ENCODE measurements at regions not wholly inside any gene's neighbourhood (a gene's known extent, or its start where the extent isn't known, plus 50 kb on each side); places are given as distances from the start of the nearest gene placed in this dataset.

DNA sequence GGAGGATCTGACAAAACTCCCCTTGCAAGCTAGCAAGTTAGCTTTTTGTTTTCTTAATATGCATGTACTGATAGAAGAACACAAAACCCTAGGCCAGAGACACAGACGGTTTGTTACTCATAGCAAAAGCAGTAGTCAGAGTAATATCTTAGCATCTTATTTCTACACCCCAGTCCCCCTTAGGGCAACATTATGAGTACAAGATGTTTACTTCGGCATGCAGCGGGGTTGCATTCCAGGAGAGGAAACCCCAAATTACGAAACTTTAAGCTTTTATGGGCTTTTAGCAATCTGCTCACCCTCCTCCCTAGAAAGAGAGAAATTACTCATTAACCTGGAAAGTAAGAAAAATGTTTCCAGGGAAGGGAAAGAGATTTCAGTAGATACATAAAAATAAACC lies 1286.9 kb downstream of the EPHA7 start:
- no peaks in the 10 kb centered on the region for H3K27me3 ChIP-seq (replicated peaks; ENCODE audit: insufficient read depth, low read depth, low read length, poor library complexity)
- no peak overlapping the region for H3K27ac ChIP-seq (ENCODE audit: low read depth, low read length, poor library complexity, severe bottlenecking)
- no peaks in the 10 kb centered on the region for H3K4me1 ChIP-seq (ENCODE audit: insufficient read depth, low read length, poor library complexity, severe bottlenecking)
- no peaks in the 10 kb centered on the region for H3K36me3 ChIP-seq (ENCODE audit: insufficient read depth, low read length, poor library complexity, severe bottlenecking)
- H3K9me3 ChIP-seq (ENCODE audit: low read depth, low read length, poor library complexity, severe bottlenecking) = no peaks in the 10 kb centered on the region
- TF ChIP-seq, protein P1, sequence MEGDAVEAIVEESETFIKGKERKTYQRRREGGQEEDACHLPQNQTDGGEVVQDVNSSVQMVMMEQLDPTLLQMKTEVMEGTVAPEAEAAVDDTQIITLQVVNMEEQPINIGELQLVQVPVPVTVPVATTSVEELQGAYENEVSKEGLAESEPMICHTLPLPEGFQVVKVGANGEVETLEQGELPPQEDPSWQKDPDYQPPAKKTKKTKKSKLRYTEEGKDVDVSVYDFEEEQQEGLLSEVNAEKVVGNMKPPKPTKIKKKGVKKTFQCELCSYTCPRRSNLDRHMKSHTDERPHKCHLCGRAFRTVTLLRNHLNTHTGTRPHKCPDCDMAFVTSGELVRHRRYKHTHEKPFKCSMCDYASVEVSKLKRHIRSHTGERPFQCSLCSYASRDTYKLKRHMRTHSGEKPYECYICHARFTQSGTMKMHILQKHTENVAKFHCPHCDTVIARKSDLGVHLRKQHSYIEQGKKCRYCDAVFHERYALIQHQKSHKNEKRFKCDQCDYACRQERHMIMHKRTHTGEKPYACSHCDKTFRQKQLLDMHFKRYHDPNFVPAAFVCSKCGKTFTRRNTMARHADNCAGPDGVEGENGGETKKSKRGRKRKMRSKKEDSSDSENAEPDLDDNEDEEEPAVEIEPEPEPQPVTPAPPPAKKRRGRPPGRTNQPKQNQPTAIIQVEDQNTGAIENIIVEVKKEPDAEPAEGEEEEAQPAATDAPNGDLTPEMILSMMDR (conservative IDR thresholded peaks at IDR 0.05; ENCODE audit: low read depth, low read length) = no peak
- TF ChIP-seq EZH2 (IDR thresholded peaks at IDR 0.05; ENCODE audit: borderline replicate concordance, low read depth, low read length, poor library complexity, severe bottlenecking) = no peak
- BruUV-seq (replicated peaks) = no TSS peak
- no peak for DNase-seq (ENCODE audit: low spot score)
- intact Hi-C loops (cut with micrococcal nuclease; ENCODE audit: unreplicated experiment) = loop anchor here (10.0 kb wide), 1 partner anchor 1188 kb away; no protein-coding TSS in a partner anchor
- H3K4me3 ChIP-seq (ENCODE audit: low read depth, low read length, poor library complexity, severe bottlenecking) = no peak overlapping the region
- POLR2A ChIA-PET (ENCODE audit: low non-redundant PET) = interaction anchor here (0.6 kb wide), 1 partner anchor 515 kb away, joined by 3 read pairs; no protein-coding TSS in a partner anchor
- CTCF ChIA-PET = no interaction called here

DNA sequence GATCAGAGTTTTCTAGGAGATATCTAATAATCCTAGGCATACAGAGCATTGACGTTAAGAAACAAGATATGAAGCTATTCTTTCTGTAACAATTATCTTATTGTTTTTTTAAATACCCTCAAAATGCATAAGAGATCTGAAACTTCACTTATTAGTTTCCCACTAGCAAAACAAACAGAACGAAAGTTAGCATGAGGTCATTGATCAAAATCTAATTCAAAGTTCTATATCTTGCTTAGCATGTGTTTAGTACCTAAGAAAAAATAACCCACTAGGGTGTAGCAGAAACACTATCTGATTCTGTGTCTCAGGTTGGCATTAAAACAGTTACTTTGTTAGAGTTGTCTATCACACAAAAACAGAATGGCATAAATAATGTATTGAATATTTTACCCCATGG lies 1288.4 kb downstream of the EPHA7 start:
- DNase-seq (ENCODE audit: low spot score) = no peak
- intact Hi-C loops (cut with micrococcal nuclease; ENCODE audit: unreplicated experiment) = loop anchor here (10.0 kb wide), 1 partner anchor 1186 kb away; no protein-coding TSS in a partner anchor
- Histone ChIP-seq H3K4me3 (ENCODE audit: low read depth, low read length, poor library complexity, severe bottlenecking) (no peak overlapping the region), H3K27ac (ENCODE audit: low read depth, low read length, poor library complexity, severe bottlenecking) (no peak overlapping the region), H3K4me1 (ENCODE audit: insufficient read depth, low read length, poor library complexity, severe bottlenecking) (no peaks in the 10 kb centered on the region), H3K36me3 (ENCODE audit: insufficient read depth, low read length, poor library complexity, severe bottlenecking) (no peaks in the 10 kb centered on the region), H3K9me3 (ENCODE audit: low read depth, low read length, poor library complexity, severe bottlenecking) (no peaks in the 10 kb centered on the region), H3K27me3 (replicated peaks; ENCODE audit: insufficient read depth, low read depth, low read length, poor library complexity) (no peaks in the 10 kb centered on the region)
- POLR2A ChIA-PET (ENCODE audit: low non-redundant PET) = no interaction called here
- CTCF ChIA-PET = no interaction called here
- TF ChIP-seq EZH2 (IDR thresholded peaks at IDR 0.05; ENCODE audit: borderline replicate concordance, low read depth, low read length, poor library complexity, severe bottlenecking) = no peak
- TF ChIP-seq, protein P1 (conservative IDR thresholded peaks at IDR 0.05; ENCODE audit: low read depth, low read length) = no peak
- no TSS peak for BruUV-seq (replicated peaks)

DNA sequence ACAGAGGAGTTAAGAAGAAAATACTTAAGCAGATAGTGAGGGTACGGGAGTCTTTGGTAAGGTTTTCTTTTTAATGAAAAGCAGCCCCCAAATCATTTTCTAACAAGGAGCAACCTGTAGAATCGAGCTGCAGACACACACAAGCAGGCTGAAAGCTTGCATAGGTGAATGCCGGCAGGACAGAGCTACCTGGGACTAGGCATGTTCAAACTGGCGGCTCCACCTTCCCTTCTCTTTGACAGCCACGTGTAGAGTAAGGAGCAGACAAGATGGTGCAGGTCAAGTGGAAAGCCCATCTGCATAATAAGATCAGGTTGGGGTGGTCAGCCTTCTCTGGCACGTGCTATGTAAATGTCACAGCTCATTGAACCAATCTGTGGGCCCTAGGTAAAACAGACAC lies 1292.4 kb downstream of the EPHA7 start:
- Histone ChIP-seq H3K27me3 (replicated peaks; ENCODE audit: insufficient read depth, low read depth, low read length, poor library complexity) (no peaks in the 10 kb centered on the region), H3K36me3 (ENCODE audit: insufficient read depth, low read length, poor library complexity, severe bottlenecking) (no peaks in the 10 kb centered on the region), H3K4me3 (ENCODE audit: low read depth, low read length, poor library complexity, severe bottlenecking) (no peak overlapping the region), H3K27ac (ENCODE audit: low read depth, low read length, poor library complexity, severe bottlenecking) (no peak overlapping the region), H3K4me1 (ENCODE audit: insufficient read depth, low read length, poor library complexity, severe bottlenecking) (no peaks in the 10 kb centered on the region), H3K9me3 (ENCODE audit: low read depth, low read length, poor library complexity, severe bottlenecking) (no peaks in the 10 kb centered on the region)
- no peak for DNase-seq (ENCODE audit: low spot score)
- TF ChIP-seq, protein P1 (conservative IDR thresholded peaks at IDR 0.05; ENCODE audit: low read depth, low read length) = no peak
- no peak for TF ChIP-seq EZH2 (IDR thresholded peaks at IDR 0.05; ENCODE audit: borderline replicate concordance, low read depth, low read length, poor library complexity, severe bottlenecking)
- CTCF ChIA-PET = no interaction called here
- POLR2A ChIA-PET (ENCODE audit: low non-redundant PET) = no interaction called here
- BruUV-seq (replicated peaks) = no TSS peak
- intact Hi-C loops (cut with micrococcal nuclease; ENCODE audit: unreplicated experiment) = loop anchor here (5.0 to 10.0 kb wide), 2 partner anchors 518 to 650 kb away; no protein-coding TSS in a partner anchor

Data from A673 (cell line).